ENCODE measurements at regions not wholly inside any gene's neighbourhood (a gene's known extent, or its start where the extent isn't known, plus 50 kb on each side); places are given as distances from the start of the nearest gene placed in this dataset.

DNA sequence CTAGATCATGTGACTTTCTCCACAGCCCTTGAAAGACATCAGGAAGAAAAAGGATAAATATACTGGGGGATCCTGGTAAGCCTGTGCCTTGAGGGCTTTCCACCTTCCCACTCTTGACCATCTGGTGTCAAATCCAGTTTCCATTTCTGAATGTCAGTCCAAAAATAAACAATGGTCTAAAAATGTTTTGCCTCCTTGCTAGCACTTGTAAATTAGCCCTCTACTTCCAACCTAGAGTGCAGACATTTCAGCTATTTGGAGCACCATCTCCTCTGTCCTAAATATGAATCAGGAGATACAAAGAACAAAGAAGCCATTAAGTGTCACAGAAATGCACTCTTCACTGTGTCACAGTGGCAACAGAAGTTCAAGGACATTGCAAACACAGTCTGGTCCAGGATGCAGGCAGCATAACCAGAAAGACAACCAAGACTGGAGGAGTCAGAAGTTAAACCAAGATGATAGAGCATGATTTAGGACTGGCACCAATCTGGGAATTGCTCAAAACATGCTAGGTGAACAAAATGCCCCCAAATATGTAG, 88.1 kb downstream of the CCDC34 start:
- H2AFZ ChIP-seq (replicated peaks; ENCODE audit: low read length, poor library complexity) = no peak overlapping the region
- no peak overlapping the region for H3K14ac ChIP-seq (replicated peaks; ENCODE audit: low read depth, low read length)
- dilution Hi-C loops (cut with HindIII; ENCODE audit: low sequenced_read_pairs, unreplicated experiment) (no loop called here), intact Hi-C loops (cut with micrococcal nuclease) (no loop called here), in situ Hi-C loops (cut with MboI; ENCODE audit: low sequenced_read_pairs) (no loop called here)
- no peak for TF ChIP-seq MAFK (IDR thresholded peaks at IDR 0.05; ENCODE audit: low read depth, low read length)
- TF ChIP-seq RFX5 (IDR thresholded peaks at IDR 0.05; ENCODE audit: low read depth, low read length) = no peak
- no peak for TF ChIP-seq POLR2A (IDR thresholded peaks at IDR 0.05; ENCODE audit: low read depth, low read length)
- no peak for TF ChIP-seq MXI1 (IDR thresholded peaks at IDR 0.05; ENCODE audit: borderline replicate concordance, low read depth, low read length)
- no peak for TF ChIP-seq RAD21 (IDR thresholded peaks at IDR 0.05; ENCODE audit: low read length)
- TF ChIP-seq CHD1 (IDR thresholded peaks at IDR 0.05; ENCODE audit: low read depth, low read length) = no peak
- TF ChIP-seq CEBPB (IDR thresholded peaks at IDR 0.05; ENCODE audit: low read depth, low read length) = no peak
- no peak for TF ChIP-seq RCOR1 (IDR thresholded peaks at IDR 0.05; ENCODE audit: insufficient replicate concordance, low read length)
- TF ChIP-seq ELK1 (IDR thresholded peaks at IDR 0.05; ENCODE audit: borderline replicate concordance, low read depth, low read length) = no peak
- no peak for TF ChIP-seq MAZ (IDR thresholded peaks at IDR 0.05; ENCODE audit: borderline replicate concordance, low read depth, low read length)
- no peak for TF ChIP-seq USF2 (IDR thresholded peaks at IDR 0.05; ENCODE audit: low read depth, low read length)
- TF ChIP-seq BHLHE40 (IDR thresholded peaks at IDR 0.05; ENCODE audit: low read depth, low read length) = no peak
- TF ChIP-seq FOS (IDR thresholded peaks at IDR 0.05; ENCODE audit: low read depth, low read length) = no peak
- TF ChIP-seq NFE2L2 (IDR thresholded peaks at IDR 0.05; ENCODE audit: low read depth, low read length) = no peak
- TF ChIP-seq, protein P1, sequence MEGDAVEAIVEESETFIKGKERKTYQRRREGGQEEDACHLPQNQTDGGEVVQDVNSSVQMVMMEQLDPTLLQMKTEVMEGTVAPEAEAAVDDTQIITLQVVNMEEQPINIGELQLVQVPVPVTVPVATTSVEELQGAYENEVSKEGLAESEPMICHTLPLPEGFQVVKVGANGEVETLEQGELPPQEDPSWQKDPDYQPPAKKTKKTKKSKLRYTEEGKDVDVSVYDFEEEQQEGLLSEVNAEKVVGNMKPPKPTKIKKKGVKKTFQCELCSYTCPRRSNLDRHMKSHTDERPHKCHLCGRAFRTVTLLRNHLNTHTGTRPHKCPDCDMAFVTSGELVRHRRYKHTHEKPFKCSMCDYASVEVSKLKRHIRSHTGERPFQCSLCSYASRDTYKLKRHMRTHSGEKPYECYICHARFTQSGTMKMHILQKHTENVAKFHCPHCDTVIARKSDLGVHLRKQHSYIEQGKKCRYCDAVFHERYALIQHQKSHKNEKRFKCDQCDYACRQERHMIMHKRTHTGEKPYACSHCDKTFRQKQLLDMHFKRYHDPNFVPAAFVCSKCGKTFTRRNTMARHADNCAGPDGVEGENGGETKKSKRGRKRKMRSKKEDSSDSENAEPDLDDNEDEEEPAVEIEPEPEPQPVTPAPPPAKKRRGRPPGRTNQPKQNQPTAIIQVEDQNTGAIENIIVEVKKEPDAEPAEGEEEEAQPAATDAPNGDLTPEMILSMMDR (conservative IDR thresholded peaks at IDR 0.05; ENCODE audit: low read depth, low read length) = no peak
- TF ChIP-seq SMC3 (IDR thresholded peaks at IDR 0.05; ENCODE audit: low read depth, low read length) = no peak
- no peak overlapping the region for H3K18ac ChIP-seq (ENCODE audit: low read depth, low read length)
- no peak overlapping the region for H4K5ac ChIP-seq (ENCODE audit: low read depth, low read length)
- H4K91ac ChIP-seq (ENCODE audit: insufficient read depth, low read depth, low read length) = no peak overlapping the region
- H3K9me1 ChIP-seq (ENCODE audit: insufficient read depth, low read length) = peaks cover 3% of the 10 kb centered on the region; the same call in 1 of the 2 replicates
- no peak overlapping the region for H3K27ac ChIP-seq (ENCODE audit: insufficient read depth, low read length)
- ATAC-seq (ENCODE audit: low read depth) (no peak), DNase-seq (no peak)
- H3K4me2 ChIP-seq (ENCODE audit: low read depth, low read length) = no peak overlapping the region
- H2AK9ac ChIP-seq (replicated peaks; ENCODE audit: low read depth, low read length, poor library complexity) = no peak overlapping the region
- H3K36me3 ChIP-seq (ENCODE audit: control insufficient read depth, insufficient read depth, low read length) = no peaks in the 10 kb centered on the region
- no TSS peak for BruUV-seq (replicated peaks)
- H3K23ac ChIP-seq (ENCODE audit: low read depth, low read length) = no peak overlapping the region
- no peak overlapping the region for H4K8ac ChIP-seq (ENCODE audit: low read depth in 2 of 2, low read length in 2 of 2)
- H2BK15ac ChIP-seq (ENCODE audit: low read depth, low read length) = no peak overlapping the region
- no peaks in the 10 kb centered on the region for H4K20me1 ChIP-seq (ENCODE audit: insufficient read depth, low read length)
- H3K4me1 ChIP-seq (ENCODE audit: control insufficient read depth, insufficient read depth, low read length) = no peaks in the 10 kb centered on the region
- no peak overlapping the region for H3K9ac ChIP-seq (ENCODE audit: low read depth, low read length)
- H3K4ac ChIP-seq (ENCODE audit: low read depth, low read length) = no peak overlapping the region
- no peak overlapping the region for H3K56ac ChIP-seq (ENCODE audit: extremely low read depth, insufficient read depth, low read length)
- H3K79me1 ChIP-seq (ENCODE audit: low read depth in 1 of 2, low read length in 2 of 2) = no peaks in the 10 kb centered on the region
- CTCF ChIA-PET = no interaction called here
- no peak overlapping the region for H2BK120ac ChIP-seq (ENCODE audit: low read depth, low read length)
- H3K27me3 ChIP-seq (ENCODE audit: control insufficient read depth, insufficient read depth, low read length) = peaks cover 42% of the 10 kb centered on the region
- H3K9me3 ChIP-seq (ENCODE audit: control insufficient read depth, insufficient read depth, low read length) = no peaks in the 10 kb centered on the region
- POLR2A ChIA-PET (ENCODE audit: unreplicated experiment) = no interaction called here
- no peak overlapping the region for H2AK5ac ChIP-seq (ENCODE audit: low read depth, low read length)
- H3K4me3 ChIP-seq (ENCODE audit: insufficient read depth, low read depth, low read length) = no peak overlapping the region
- no peak overlapping the region for H2BK20ac ChIP-seq (ENCODE audit: low read depth, low read length)
- no peak overlapping the region for H2BK5ac ChIP-seq (ENCODE audit: low read depth, low read length, poor library complexity, severe bottlenecking)
